ENCODE measurements at regions not wholly inside any gene's neighbourhood (a gene's known extent, or its start where the extent isn't known, plus 50 kb on each side); places are given as distances from the start of the nearest gene placed in this dataset.

GRCh38 chr3:127337911-127338531 lies 50.2 kb upstream of the PRR20G start:
- ChIA-PET POLR2A (no interaction called here), CTCF (no interaction called here)
- DNase-seq: no peak
- Histone ChIP-seq H3K9me2 (no peaks in the 10 kb centered on the region), H3K27ac (ENCODE audit: low read depth in 2 of 2, low read length in 1 of 2) (no peak overlapping the region), H3K9ac (no peak overlapping the region), H3F3A (replicated peaks; ENCODE audit: insufficient read depth) (no peaks in the 10 kb centered on the region), H2AFZ (ENCODE audit: low read depth) (no peak overlapping the region), H3K9me3 (no peaks in the 10 kb centered on the region; the same call in 1 of the 2 replicates), H4K20me1 (ENCODE audit: insufficient read depth) (no peaks in the 10 kb centered on the region), H3K4me2 (no peak overlapping the region), H3K4me1 (ENCODE audit: control insufficient read depth in 1 of 2, insufficient read depth in 2 of 2, low read depth in 1 of 2, low read length in 1 of 2) (no peaks in the 10 kb centered on the region), H3K4me3 (ENCODE audit: low read depth in 2 of 2, low read length in 1 of 2) (no peak overlapping the region), H3K36me3 (replicated peaks in 1 of 2; ENCODE audit: control insufficient read depth in 1 of 2, insufficient read depth in 2 of 2, low read length in 1 of 2) (no peaks in the 10 kb centered on the region), H3K27me3 (ENCODE audit: insufficient read depth) (no peaks in the 10 kb centered on the region), H3K79me2 (ENCODE audit: insufficient read depth) (no peaks in the 10 kb centered on the region)
- WGBS (ENCODE audit: low lambda C conversion rate): 77% methylated on average over 10 of the region's 52 CpGs
- no peak for TF ChIP-seq REST (IDR thresholded peaks at IDR 0.05; ENCODE audit: low read depth, low read length)
- no peak for TF ChIP-seq MXI1 (IDR thresholded peaks at IDR 0.05; ENCODE audit: low read depth, low read length)
- no peak for TF ChIP-seq FOXM1 (IDR thresholded peaks at IDR 0.05; ENCODE audit: low read depth)
- TF ChIP-seq RFX5 (IDR thresholded peaks at IDR 0.05; ENCODE audit: low read length): no peak
- TF ChIP-seq MAX (IDR thresholded peaks at IDR 0.05; ENCODE audit: low read depth): no peak
- TF ChIP-seq YY1 (IDR thresholded peaks at IDR 0.05; ENCODE audit: low read depth): no peak
- TF ChIP-seq EZH2phosphoT487 (IDR thresholded peaks at IDR 0.05; ENCODE audit: borderline replicate concordance, low read depth): no peak
- no peak for TF ChIP-seq JUND (IDR thresholded peaks at IDR 0.05)
- no peak for TF ChIP-seq ELF1 (IDR thresholded peaks at IDR 0.05)
- no peak for TF ChIP-seq NRF1 (IDR thresholded peaks at IDR 0.05; ENCODE audit: low read depth, low read length)
- TF ChIP-seq RAD21 (IDR thresholded peaks at IDR 0.05; ENCODE audit: low read length): no peak
- no peak for TF ChIP-seq CHD2 (IDR thresholded peaks at IDR 0.05; ENCODE audit: low read length, partially characterized antibody)
- TF ChIP-seq RXRA (IDR thresholded peaks at IDR 0.05; ENCODE audit: borderline replicate concordance, low read depth): no peak
- TF ChIP-seq FOXJ3 (CRISPR knock-in tag; IDR thresholded peaks at IDR 0.05): no peak
- TF ChIP-seq CTCF (IDR thresholded peaks at IDR 0.05): no peak
- no peak for TF ChIP-seq NFIC (IDR thresholded peaks at IDR 0.05; ENCODE audit: borderline replicate concordance)
- no peak for TF ChIP-seq SIN3A (IDR thresholded peaks at IDR 0.05; ENCODE audit: borderline replicate concordance, low read depth, low read length)
- TF ChIP-seq USF2 (IDR thresholded peaks at IDR 0.05; ENCODE audit: borderline replicate concordance, low read depth, low read length): no peak
- TF ChIP-seq IRF3 (IDR thresholded peaks at IDR 0.05; ENCODE audit: low read depth, low read length): no peak
- no peak for TF ChIP-seq MEF2A (IDR thresholded peaks at IDR 0.05; ENCODE audit: borderline replicate concordance, low read depth)

All from SK-N-SH (cell line).